ENCODE measurements at regions not wholly inside any gene's neighbourhood (a gene's known extent, or its start where the extent isn't known, plus 50 kb on each side); places are given as distances from the start of the nearest gene placed in this dataset.

- Histone ChIP-seq H3K9ac (ENCODE audit: control insufficient read depth, extremely low read depth, insufficient read depth, low read length) (no peak overlapping the region), H3K9me1 (ENCODE audit: control insufficient read depth, extremely low read depth, insufficient read depth, low read length) (no peaks in the 10 kb centered on the region), H3K9me3 (ENCODE audit: control insufficient read depth, low read depth, low read length) (no peaks in the 10 kb centered on the region), H4K20me1 (ENCODE audit: control insufficient read depth, extremely low read depth, insufficient read depth, low read length) (no peaks in the 10 kb centered on the region), H3K4me1 (ENCODE audit: control insufficient read depth, extremely low read depth, insufficient read depth, low read length) (no peaks in the 10 kb centered on the region), H3K4me2 (ENCODE audit: control insufficient read depth, extremely low read depth, insufficient read depth, low read depth, low read length) (no peak overlapping the region), H3K36me3 (ENCODE audit: control insufficient read depth in 2 of 2, extremely low read depth in 1 of 2, insufficient read depth in 2 of 2, low read length in 2 of 2) (no peaks in the 10 kb centered on the region), H3K27ac (ENCODE audit: control insufficient read depth, insufficient read depth, low read length) (no peak overlapping the region), H3K4me3 (ENCODE audit: control insufficient read depth in 2 of 3, extremely low read depth in 1 of 3, insufficient read depth in 2 of 3, low read depth in 1 of 3, low read length in 3 of 3) (no peak overlapping the region), H3K27me3 (ENCODE audit: control insufficient read depth, extremely low read depth, insufficient read depth, low read length) (no peaks in the 10 kb centered on the region), H3K79me2 (ENCODE audit: control insufficient read depth, insufficient read depth, low read length) (no peaks in the 10 kb centered on the region), H2AFZ (ENCODE audit: control insufficient read depth, low read length) (no peak overlapping the region)
- DNase-seq (ENCODE audit: low read depth, low spot score) (no peak), FAIRE-seq (no peak)
- no peak for TF ChIP-seq EZH2 (IDR thresholded peaks at IDR 0.05; ENCODE audit: low read length)
- no peak for TF ChIP-seq CTCF (optimal IDR thresholded peaks at IDR 0.05 in 1 of 3, IDR thresholded peaks at IDR 0.05 in 1 of 3, conservative IDR thresholded peaks at IDR 0.05 in 1 of 3; ENCODE audit: extremely low read depth in 1 of 3, insufficient read depth in 2 of 3, low read length in 3 of 3)
- dilution Hi-C loops (cut with MboI; ENCODE audit: extremely low pct_ligation_motif_present, low sequenced_read_pairs): no loop called here
Measured at GRCh38 chr18:44067186-44067585, 613.5 kb upstream of the SETBP1 start.

GRCh38 chr18:44075038-44075437 lies 605.6 kb upstream of the SETBP1 start:
- FAIRE-seq (no peak), DNase-seq (ENCODE audit: low read depth, low spot score) (no peak)
- Histone ChIP-seq H3K4me2 (ENCODE audit: control insufficient read depth, extremely low read depth, insufficient read depth, low read depth, low read length) (no peak overlapping the region), H3K9me3 (ENCODE audit: control insufficient read depth, low read depth, low read length) (no peaks in the 10 kb centered on the region), H3K27ac (ENCODE audit: control insufficient read depth, insufficient read depth, low read length) (no peak overlapping the region), H3K4me1 (ENCODE audit: control insufficient read depth, extremely low read depth, insufficient read depth, low read length) (peaks cover 2% of the 10 kb centered on the region), H2AFZ (ENCODE audit: control insufficient read depth, low read length) (no peak overlapping the region), H3K79me2 (ENCODE audit: control insufficient read depth, insufficient read depth, low read length) (no peaks in the 10 kb centered on the region), H4K20me1 (ENCODE audit: control insufficient read depth, extremely low read depth, insufficient read depth, low read length) (no peaks in the 10 kb centered on the region), H3K9ac (ENCODE audit: control insufficient read depth, extremely low read depth, insufficient read depth, low read length) (no peak overlapping the region), H3K4me3 (ENCODE audit: control insufficient read depth in 2 of 3, extremely low read depth in 1 of 3, insufficient read depth in 2 of 3, low read depth in 1 of 3, low read length in 3 of 3) (no peak overlapping the region), H3K27me3 (ENCODE audit: control insufficient read depth, extremely low read depth, insufficient read depth, low read length) (no peaks in the 10 kb centered on the region), H3K9me1 (ENCODE audit: control insufficient read depth, extremely low read depth, insufficient read depth, low read length) (no peaks in the 10 kb centered on the region), H3K36me3 (ENCODE audit: control insufficient read depth in 2 of 2, extremely low read depth in 1 of 2, insufficient read depth in 2 of 2, low read length in 2 of 2) (no peaks in the 10 kb centered on the region)
- dilution Hi-C loops (cut with MboI; ENCODE audit: extremely low pct_ligation_motif_present, low sequenced_read_pairs): no loop called here
- TF ChIP-seq EZH2 (IDR thresholded peaks at IDR 0.05; ENCODE audit: low read length): no peak
- TF ChIP-seq CTCF (optimal IDR thresholded peaks at IDR 0.05 in 1 of 3, IDR thresholded peaks at IDR 0.05 in 1 of 3, conservative IDR thresholded peaks at IDR 0.05 in 1 of 3; ENCODE audit: extremely low read depth in 1 of 3, insufficient read depth in 2 of 3, low read length in 3 of 3): no peak

Data from keratinocyte (primary cell).